NCI-H524 (cell line): ENCODE measurements at regions not wholly inside any gene's neighbourhood (a gene's known extent, or its start where the extent isn't known, plus 50 kb on each side); places are given as distances from the start of the nearest gene placed in this dataset.

Experiments
- DNase-seq, 2 experiments: peaks; one replicate each; lab custom pipeline; 2025; lab: John Stamatoyannopoulos, UW

GRCh38 chr4:176383273-176384077 is 63.7 kb downstream of the SPCS3 start:
- DNase-seq: peak in 1 of 2 experiments; percentile 2

- DNase-seq: no peak
Measured at GRCh38 chr4:176385601-176386000, 65.8 kb downstream of the SPCS3 start.

GRCh38 chr4:176387571-176387970 is 67.8 kb downstream of the SPCS3 start:
- DNase-seq: no peak

GRCh38 chr4:176393306-176394013 is 73.7 kb downstream of the SPCS3 start:
- no peak for DNase-seq

- no peak for DNase-seq
Measured at GRCh38 chr4:176400816-176401461, 81.2 kb downstream of the SPCS3 start.

GRCh38 chr4:176404621-176405020 is 84.9 kb downstream of the SPCS3 start:
- no peak for DNase-seq

- DNase-seq: no peak
Measured at GRCh38 chr4:176406297-176406696, 86.5 kb downstream of the SPCS3 start.

GRCh38 chr4:176406736-176407135 is 87.0 kb downstream of the SPCS3 start:
- no peak for DNase-seq

- DNase-seq: no peak
Measured at GRCh38 chr4:176409627-176410026, 89.9 kb downstream of the SPCS3 start.

- no peak for DNase-seq
Measured at GRCh38 chr4:176413171-176413570, 93.4 kb downstream of the SPCS3 start.

- DNase-seq: no peak
Measured at GRCh38 chr4:176422001-176422400, 102.2 kb downstream of the SPCS3 start.

GRCh38 chr4:176422511-176422910 is 102.7 kb downstream of the SPCS3 start:
- no peak for DNase-seq

GRCh38 chr4:176425035-176425434 is 105.3 kb downstream of the SPCS3 start:
- DNase-seq: no peak

- no peak for DNase-seq
Measured at GRCh38 chr4:176432811-176433540, 113.2 kb downstream of the SPCS3 start.

- no peak for DNase-seq
Measured at GRCh38 chr4:176433983-176434382, 114.2 kb downstream of the SPCS3 start.

GRCh38 chr4:176435901-176436292 is 116.1 kb downstream of the SPCS3 start:
- DNase-seq: no peak

GRCh38 chr4:176436293-176436973 is 116.7 kb downstream of the SPCS3 start:
- peak; percentile 0 to 15 for DNase-seq

- no peak for DNase-seq
Measured at GRCh38 chr4:176437756-176438155, 118.0 kb downstream of the SPCS3 start.

GRCh38 chr4:176438401-176438800 is 118.6 kb downstream of the SPCS3 start:
- no peak for DNase-seq

GRCh38 chr4:176439611-176440010 is 119.8 kb downstream of the SPCS3 start:
- DNase-seq: no peak

- no peak for DNase-seq
Measured at GRCh38 chr4:176440698-176441097, 120.9 kb downstream of the SPCS3 start.

GRCh38 chr4:176441594-176441993 is 121.8 kb downstream of the SPCS3 start:
- DNase-seq: no peak
